SK-N-SH (cell line): ENCODE measurements at regions not wholly inside any gene's neighbourhood (a gene's known extent, or its start where the extent isn't known, plus 50 kb on each side); places are given as distances from the start of the nearest gene placed in this dataset.

Source experiments
- CTCF ChIA-PET: fragments of 300-600, 350-600 bp; formaldehyde crosslinking; extraction: SDS; loops from one replicate; lab custom pipeline; 2021; lab: Yijun Ruan, JAX
- POLR2A ChIA-PET: fragments of 350-600 bp; sonication (Branson Sonifier 250); formaldehyde crosslinking; extraction: SDS; loops from one replicate; lab custom pipeline; 2020; ENCODE audit warnings: antibody characterized with exemption, inconsistent platforms; lab: Yijun Ruan, JAX
- DNase-seq: peaks from one replicate; pipeline ENCODE4 v3.0.0; 2012
- H2AFZ ChIP-seq: fragments of 200-600 bp; sonication (generic); 2 replicates; pipeline ENCODE4 v1.8.1; 2016; ENCODE audit warnings: antibody characterized with exemption, mild to moderate bottlenecking, low read depth
- H3F3A ChIP-seq: fragments of 200-600 bp; sonication (generic); replicated peaks from 2 replicates; pipeline ENCODE3; 2016; ENCODE audit warnings: antibody characterized with exemption, mild to moderate bottlenecking; ENCODE audit not compliant: insufficient read depth
- H3K27ac ChIP-seq, 2 experiments: fragments of 200-500 bp in 1 of 2; fragments of 200-600 bp in 1 of 2; sonication (Bioruptor generic) in 1 of 2; sonication (generic), shearing (Covaris generic) in 1 of 2; 2 replicates each; pipeline versions ENCODE4 v1.5.1 to v1.6.1; 2014 to 2016; ENCODE audit warnings: low read depth in 2 of 2, inconsistent platforms in 1 of 2, low read length in 1 of 2, mild to moderate bottlenecking in 1 of 2, mixed read lengths in 1 of 2
- H3K27me3 ChIP-seq: fragments of 200-600 bp; sonication (generic), shearing (Covaris generic); 2 replicates; pipeline ENCODE4 v1.6.1; 2016; ENCODE audit warnings: mixed run types; ENCODE audit not compliant: insufficient read depth
- H3K36me3 ChIP-seq, 2 experiments: fragments of 200-500 bp in 1 of 2; fragments of 200-600 bp in 1 of 2; sonication (Bioruptor generic) in 1 of 2; sonication (generic) in 1 of 2; replicated peaks in 1 of 2; 2 replicates each; pipeline versions ENCODE3 to v1.5.1; 2014 to 2016; ENCODE audit warnings: low read length in 1 of 2, mild to moderate bottlenecking in 1 of 2; ENCODE audit not compliant: insufficient read depth in 2 of 2, control insufficient read depth in 1 of 2
- H3K4me1 ChIP-seq, 2 experiments: fragments of 200-500 bp in 1 of 2; fragments of 200-600 bp in 1 of 2; sonication (Bioruptor generic) in 1 of 2; sonication (generic), shearing (Covaris generic) in 1 of 2; 2 replicates each; pipeline versions ENCODE4 v1.5.1 to v1.6.1; 2014 to 2016; ENCODE audit warnings: low read depth in 1 of 2, low read length in 1 of 2, mixed run types in 1 of 2; ENCODE audit not compliant: insufficient read depth in 2 of 2, control insufficient read depth in 1 of 2
- H3K4me2 ChIP-seq: fragments of 200-600 bp; sonication (generic), shearing (Covaris generic); 2 replicates; pipeline ENCODE4 v1.6.1; 2017; ENCODE audit warnings: mixed run types
- H3K4me3 ChIP-seq, 2 experiments: fragments of 200-500 bp in 1 of 2; fragments of 200-600 bp in 1 of 2; sonication (Bioruptor generic) in 1 of 2; sonication (generic), shearing (Covaris generic) in 1 of 2; 2 replicates each; pipeline versions ENCODE4 v1.5.1 to v1.8.1; 2014 to 2016; ENCODE audit warnings: low read depth in 2 of 2, inconsistent platforms in 1 of 2, low read length in 1 of 2, mild to moderate bottlenecking in 1 of 2, mixed read lengths in 1 of 2, moderate library complexity in 1 of 2
- H3K79me2 ChIP-seq: fragments of 200-600 bp; sonication (generic); 2 replicates; pipeline ENCODE4 v1.8.1; 2017; ENCODE audit warnings: mild to moderate bottlenecking; ENCODE audit not compliant: insufficient read depth
- H3K9ac ChIP-seq: fragments of 200-600 bp; sonication (generic); 2 replicates; pipeline ENCODE4 v1.6.1; 2017; ENCODE audit warnings: mixed run types
- H3K9me2 ChIP-seq: fragments of 200-600 bp; sonication (generic); 2 replicates; pipeline ENCODE4 v1.6.1; 2017; ENCODE audit warnings: mixed run types
- H3K9me3 ChIP-seq: fragments of 200-600 bp; sonication (generic); 2 replicates; pipeline ENCODE4 v1.6.1; 2017; ENCODE audit warnings: mixed run types, mild to moderate bottlenecking, moderate library complexity
- H4K20me1 ChIP-seq: fragments of 200-600 bp; sonication (generic); 2 replicates; pipeline ENCODE4 v1.6.1; 2017; ENCODE audit warnings: mild to moderate bottlenecking, mixed run types; ENCODE audit not compliant: insufficient read depth
- EZH2phosphoT487 ChIP-seq: fragments of 200-600 bp; sonication (generic); IDR thresholded peaks from 2 replicates; pipeline ENCODE4 v1.6.1; 2017; ENCODE audit warnings: low read depth, mixed run types, mild to moderate bottlenecking, antibody characterized with exemption, moderate library complexity, borderline replicate concordance
- FOSL2 ChIP-seq: IDR thresholded peaks from 2 replicates; pipeline ENCODE4 v1.4.0; 2012; ENCODE audit warnings: low read depth, mild to moderate bottlenecking, moderate library complexity, borderline replicate concordance
- FOXJ3 ChIP-seq: sonication (generic); formaldehyde crosslinking; IDR thresholded peaks from 2 replicates; pipeline ENCODE4 v1.5.1; 2020; ENCODE audit warnings: mild to moderate bottlenecking, missing genetic modification reagents
- GABPA ChIP-seq: IDR thresholded peaks from 2 replicates; pipeline ENCODE4 v1.4.0; 2012; ENCODE audit warnings: low read depth, mild to moderate bottlenecking
- GATA2 ChIP-seq: sonication (generic); formaldehyde crosslinking; IDR thresholded peaks from 2 replicates; pipeline ENCODE4 v1.5.0; 2020; ENCODE audit warnings: mild to moderate bottlenecking, missing genetic modification reagents
- JUND ChIP-seq: IDR thresholded peaks from 2 replicates; pipeline ENCODE4 v1.4.0; 2012
- MEF2A ChIP-seq: IDR thresholded peaks from 2 replicates; pipeline ENCODE4 v1.4.0; 2012; ENCODE audit warnings: low read depth, borderline replicate concordance
- NFIC ChIP-seq: IDR thresholded peaks from 2 replicates; pipeline ENCODE4 v1.4.0; 2012; ENCODE audit warnings: borderline replicate concordance
- NRF1 ChIP-seq: IDR thresholded peaks from 2 replicates; pipeline ENCODE4 v1.6.1; 2012; ENCODE audit warnings: low read depth, mild to moderate bottlenecking, low read length
- POLR2AphosphoS5 ChIP-seq: IDR thresholded peaks from 2 replicates; pipeline ENCODE4 v1.6.1; 2012; ENCODE audit warnings: low read depth, low read length
- RAD21 ChIP-seq: IDR thresholded peaks from 2 replicates; pipeline ENCODE4 v1.6.1; 2012; ENCODE audit warnings: mild to moderate bottlenecking, low read length
- RFX5 ChIP-seq: IDR thresholded peaks from 2 replicates; pipeline ENCODE4 v1.6.1; 2012; ENCODE audit warnings: mild to moderate bottlenecking, improper control_type of control experiment, low read length
- SIN3A ChIP-seq: IDR thresholded peaks from 2 replicates; pipeline ENCODE4 v1.6.1; 2012; ENCODE audit warnings: low read depth, mild to moderate bottlenecking, low read length, moderate library complexity, borderline replicate concordance
- SMC3 ChIP-seq: IDR thresholded peaks from 2 replicates; pipeline ENCODE4 v1.6.1; 2012; ENCODE audit warnings: low read depth, low read length, improper control_type of control experiment
- TEAD4 ChIP-seq: IDR thresholded peaks from 2 replicates; pipeline ENCODE4 v1.4.0; 2012; ENCODE audit warnings: mild to moderate bottlenecking, borderline replicate concordance; ENCODE audit not compliant: insufficient read depth
- YY1 ChIP-seq: IDR thresholded peaks from 2 replicates; pipeline ENCODE4 v1.4.0; 2012; ENCODE audit warnings: low read depth, mild to moderate bottlenecking
- WGBS: methylation state at CpG from one replicate; pipeline ENCODE4 v1.1.6; 2017; ENCODE audit warnings: low lambda C conversion rate; 5-methylcytosine and 5-hydroxymethylcytosine counted together
- TF ChIP-seq, protein P1 (sequence below): fragments of 150-350 bp; IDR thresholded peaks from 2 replicates; pipeline ENCODE4 v1.6.1; 2017; ENCODE audit warnings: antibody characterized with exemption, low read length, low read depth, borderline replicate concordance
- TF ChIP-seq, protein P2 (sequence below): IDR thresholded peaks from 2 replicates; pipeline ENCODE4; 2012
- TF ChIP-seq, protein P3 (sequence below): fragments of 150-350 bp; IDR thresholded peaks from 2 replicates; pipeline ENCODE4 v1.6.1; 2016; ENCODE audit warnings: mild to moderate bottlenecking, low read depth, low read length
- TF ChIP-seq, protein P4 (sequence below): IDR thresholded peaks from 2 replicates; pipeline ENCODE4 v1.4.0; 2012; ENCODE audit warnings: low read depth

DNA sequence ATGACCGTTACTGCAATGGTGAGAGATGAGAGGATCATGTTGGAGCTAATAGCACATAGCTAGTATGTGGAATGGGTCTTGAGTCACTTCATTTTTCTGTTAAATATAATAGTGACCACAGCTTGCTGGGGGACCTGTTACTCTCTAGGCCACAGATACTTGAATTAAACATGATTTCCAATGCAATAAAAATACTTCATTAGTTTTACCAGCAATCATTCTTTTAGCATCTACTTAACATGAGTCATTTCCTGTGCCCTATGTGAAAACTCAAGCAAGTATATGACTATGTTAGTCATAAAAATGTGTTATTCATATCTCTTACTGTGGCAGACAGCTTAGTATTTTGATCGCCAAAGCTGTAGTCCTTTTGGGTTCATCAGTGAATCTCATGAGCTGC, 798.8 kb downstream of the SLC16A7 start:
- no peaks in the 10 kb centered on the region for H3K27me3 ChIP-seq
- no peaks in the 10 kb centered on the region for H4K20me1 ChIP-seq
- H3K9ac ChIP-seq, result no peak overlapping the region
- H3K4me3 ChIP-seq, result no peak overlapping the region
- no peak overlapping the region for H3K4me2 ChIP-seq
- no peaks in the 10 kb centered on the region for H3K36me3 ChIP-seq
- no peak overlapping the region for H2AFZ ChIP-seq
- 16% methylated on average over 2 of the region's 2 CpGs for WGBS
- no peaks in the 10 kb centered on the region for H3K79me2 ChIP-seq
- DNase-seq, result no peak
- TF ChIP-seq JUND, result peak; percentile 43
- TF ChIP-seq FOSL2, result peak; percentile 39; the same call in 1 of the 2 replicates
- TF ChIP-seq NRF1, result no peak
- H3K9me2 ChIP-seq, result no peaks in the 10 kb centered on the region
- CTCF ChIA-PET, result no interaction called here
- no peaks in the 10 kb centered on the region for H3K4me1 ChIP-seq
- H3K27ac ChIP-seq, result peak overlapping the region in 1 of 2 experiments; percentile 59; a peak in 2 of 4 replicates
- H3F3A ChIP-seq, result peaks cover 12% of the 10 kb centered on the region
- POLR2A ChIA-PET, result no interaction called here
- no peaks in the 10 kb centered on the region for H3K9me3 ChIP-seq

DNA sequence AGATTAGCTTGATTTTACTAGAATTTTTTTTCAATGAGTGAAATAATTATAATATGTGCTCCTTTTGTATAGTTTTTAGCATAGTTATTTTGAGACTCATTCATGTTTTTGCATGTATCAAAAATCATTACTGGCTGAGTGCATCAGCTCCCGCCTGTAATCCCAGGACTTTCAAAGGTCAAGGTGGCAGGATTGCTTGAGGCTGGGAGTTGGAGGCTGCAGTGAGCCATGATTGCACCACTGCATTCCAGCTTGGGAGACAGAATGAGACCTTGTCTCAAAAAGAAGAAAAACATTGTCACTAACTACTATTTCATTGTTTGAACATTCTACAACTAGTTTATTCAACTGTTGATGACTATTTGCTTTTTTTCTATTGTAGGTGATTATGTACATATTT, 802.7 kb downstream of the SLC16A7 start:
- H3F3A ChIP-seq, result peaks cover 12% of the 10 kb centered on the region
- H3K4me3 ChIP-seq, result no peak overlapping the region
- POLR2A ChIA-PET, result no interaction called here
- no peaks in the 10 kb centered on the region for H3K27me3 ChIP-seq
- no peak for DNase-seq
- H3K27ac ChIP-seq, result no peak overlapping the region
- no peak overlapping the region for H3K9ac ChIP-seq
- no peaks in the 10 kb centered on the region for H3K9me2 ChIP-seq
- CTCF ChIA-PET, result no interaction called here
- no peaks in the 10 kb centered on the region for H3K9me3 ChIP-seq
- H3K36me3 ChIP-seq, result no peaks in the 10 kb centered on the region
- 18% methylated on average over 1 of the region's 1 CpG for WGBS
- H3K4me2 ChIP-seq, result no peak overlapping the region
- H4K20me1 ChIP-seq, result no peaks in the 10 kb centered on the region
- no peak overlapping the region for H2AFZ ChIP-seq
- no peaks in the 10 kb centered on the region for H3K79me2 ChIP-seq
- no peaks in the 10 kb centered on the region for H3K4me1 ChIP-seq
- TF ChIP-seq TEAD4 (no peak), YY1 (no peak), NFIC (no peak), GABPA (no peak), MEF2A (no peak), FOXJ3 (no peak), RAD21 (no peak)
- TF ChIP-seq, protein P1, sequence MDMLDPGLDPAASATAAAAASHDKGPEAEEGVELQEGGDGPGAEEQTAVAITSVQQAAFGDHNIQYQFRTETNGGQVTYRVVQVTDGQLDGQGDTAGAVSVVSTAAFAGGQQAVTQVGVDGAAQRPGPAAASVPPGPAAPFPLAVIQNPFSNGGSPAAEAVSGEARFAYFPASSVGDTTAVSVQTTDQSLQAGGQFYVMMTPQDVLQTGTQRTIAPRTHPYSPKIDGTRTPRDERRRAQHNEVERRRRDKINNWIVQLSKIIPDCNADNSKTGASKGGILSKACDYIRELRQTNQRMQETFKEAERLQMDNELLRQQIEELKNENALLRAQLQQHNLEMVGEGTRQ, result no peak
- TF ChIP-seq, protein P2, sequence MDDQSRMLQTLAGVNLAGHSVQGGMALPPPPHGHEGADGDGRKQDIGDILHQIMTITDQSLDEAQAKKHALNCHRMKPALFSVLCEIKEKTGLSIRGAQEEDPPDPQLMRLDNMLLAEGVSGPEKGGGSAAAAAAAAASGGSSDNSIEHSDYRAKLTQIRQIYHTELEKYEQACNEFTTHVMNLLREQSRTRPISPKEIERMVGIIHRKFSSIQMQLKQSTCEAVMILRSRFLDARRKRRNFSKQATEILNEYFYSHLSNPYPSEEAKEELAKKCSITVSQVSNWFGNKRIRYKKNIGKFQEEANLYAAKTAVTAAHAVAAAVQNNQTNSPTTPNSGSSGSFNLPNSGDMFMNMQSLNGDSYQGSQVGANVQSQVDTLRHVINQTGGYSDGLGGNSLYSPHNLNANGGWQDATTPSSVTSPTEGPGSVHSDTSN, result no peak

DNA sequence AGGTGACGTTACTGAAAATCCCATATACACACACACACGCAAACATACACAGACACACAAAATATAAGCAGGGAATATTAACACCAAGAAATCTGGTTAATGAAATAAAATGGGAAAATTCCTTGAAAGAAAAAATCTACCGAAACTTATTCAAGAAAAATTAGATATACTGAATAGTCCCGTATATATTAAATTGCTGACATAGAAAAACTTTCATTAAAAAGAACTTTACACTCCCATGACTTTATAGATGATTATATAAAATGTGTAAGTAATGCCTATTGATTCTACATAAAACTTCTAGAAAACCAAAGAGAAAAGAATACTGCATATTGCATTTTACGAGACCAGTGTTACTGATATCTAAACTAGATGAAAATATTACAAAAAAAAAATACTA, 803.2 kb downstream of the SLC16A7 start:
- 14% methylated on average over 5 of the region's 5 CpGs for WGBS
- Histone ChIP-seq H3K27me3 (no peaks in the 10 kb centered on the region), H3K4me2 (no peak overlapping the region), H3K9ac (no peak overlapping the region), H2AFZ (no peak overlapping the region; the same call in 1 of the 2 replicates), H3K4me3 (no peak overlapping the region), H3K4me1 (no peaks in the 10 kb centered on the region), H3K79me2 (no peaks in the 10 kb centered on the region), H3K9me2 (no peaks in the 10 kb centered on the region), H3K27ac (no peak overlapping the region), H3K36me3 (no peaks in the 10 kb centered on the region), H3F3A (peaks cover 12% of the 10 kb centered on the region), H4K20me1 (no peaks in the 10 kb centered on the region), H3K9me3 (no peaks in the 10 kb centered on the region)
- DNase-seq, result no peak
- CTCF ChIA-PET, result no interaction called here
- POLR2A ChIA-PET, result no interaction called here
- TF ChIP-seq GABPA (no peak), RFX5 (no peak), EZH2phosphoT487 (no peak), SIN3A (no peak), POLR2AphosphoS5 (no peak), SMC3 (no peak), GATA2 (CRISPR knock-in tag) (no peak), FOXJ3 (no peak)
- TF ChIP-seq, protein P2, result no peak
- TF ChIP-seq, protein P3, sequence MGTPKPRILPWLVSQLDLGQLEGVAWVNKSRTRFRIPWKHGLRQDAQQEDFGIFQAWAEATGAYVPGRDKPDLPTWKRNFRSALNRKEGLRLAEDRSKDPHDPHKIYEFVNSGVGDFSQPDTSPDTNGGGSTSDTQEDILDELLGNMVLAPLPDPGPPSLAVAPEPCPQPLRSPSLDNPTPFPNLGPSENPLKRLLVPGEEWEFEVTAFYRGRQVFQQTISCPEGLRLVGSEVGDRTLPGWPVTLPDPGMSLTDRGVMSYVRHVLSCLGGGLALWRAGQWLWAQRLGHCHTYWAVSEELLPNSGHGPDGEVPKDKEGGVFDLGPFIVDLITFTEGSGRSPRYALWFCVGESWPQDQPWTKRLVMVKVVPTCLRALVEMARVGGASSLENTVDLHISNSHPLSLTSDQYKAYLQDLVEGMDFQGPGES, result no peak
- TF ChIP-seq, protein P4, sequence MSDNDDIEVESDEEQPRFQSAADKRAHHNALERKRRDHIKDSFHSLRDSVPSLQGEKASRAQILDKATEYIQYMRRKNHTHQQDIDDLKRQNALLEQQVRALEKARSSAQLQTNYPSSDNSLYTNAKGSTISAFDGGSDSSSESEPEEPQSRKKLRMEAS, result no peak
